Natural killer cell (primary cell): ENCODE measurements at regions not wholly inside any gene's neighbourhood (a gene's known extent, or its start where the extent isn't known, plus 50 kb on each side); places are given as distances from the start of the nearest gene placed in this dataset.

Experiments
- ATAC-seq, 3 donors: fragments of 150-1000 bp in 2 of 3; fragments of 200-7000 bp in 1 of 3; cut with Tn5 transposase; 1 replicate in 1 of 3; 2 replicates in 2 of 3; pipeline ENCODE4 v1.10.0; 2021; ENCODE audit warnings: mild to moderate bottlenecking in 2 of 3, moderate library complexity in 2 of 3
- DNase-seq, 2 donors: peaks; one replicate each; pipeline versions ENCODE4 v3.0.0 to v3.0.0-alpha.2; 2013 to 2021; ENCODE audit warnings: mixed read lengths in 1 of 2
- H3K27ac ChIP-seq: one replicate; pipeline ENCODE4 v1.5.1; 2013; ENCODE audit warnings: mild to moderate bottlenecking, low read length
- H3K27me3 ChIP-seq: one replicate; pipeline ENCODE4 v1.6.1; 2013; ENCODE audit warnings: low read length; ENCODE audit not compliant: control insufficient read depth, insufficient read depth
- H3K36me3 ChIP-seq: one replicate; pipeline ENCODE4 v1.6.1; 2013; ENCODE audit warnings: low read length; ENCODE audit not compliant: control insufficient read depth, insufficient read depth
- H3K4me1 ChIP-seq: one replicate; pipeline ENCODE4 v1.6.1; 2013; ENCODE audit warnings: low read length; ENCODE audit not compliant: control insufficient read depth, insufficient read depth
- H3K4me3 ChIP-seq: one replicate; pipeline ENCODE4 v1.5.1; 2013; ENCODE audit warnings: low read length
- H3K9me3 ChIP-seq: one replicate; pipeline ENCODE4 v1.6.1; 2013; ENCODE audit warnings: low read length; ENCODE audit not compliant: control insufficient read depth, insufficient read depth
- H3K27ac Mint-ChIP-seq, 2 donors: one replicate each; pipeline ENCODE4 v1.8.0; 2022; ENCODE audit warnings: mild to moderate bottlenecking in 2 of 2, mixed read lengths in 2 of 2, moderate library complexity in 1 of 2
- H3K27me3 Mint-ChIP-seq, 2 donors: one replicate each; pipeline ENCODE4 v1.8.0; 2022; ENCODE audit warnings: low read depth in 2 of 2, mixed read lengths in 2 of 2
- H3K36me3 Mint-ChIP-seq: one replicate; pipeline ENCODE4 v1.8.0; 2022; ENCODE audit warnings: mixed read lengths
- H3K4me1 Mint-ChIP-seq, 2 donors: one replicate each; pipeline ENCODE4 v1.8.0; 2022; ENCODE audit warnings: mixed read lengths in 2 of 2
- H3K4me3 Mint-ChIP-seq: one replicate; pipeline ENCODE4 v1.8.0; 2022; ENCODE audit warnings: mild to moderate bottlenecking, moderate library complexity, mixed read lengths
- H3K9me3 Mint-ChIP-seq, 2 donors: one replicate each; pipeline ENCODE4 v1.8.0; 2022; ENCODE audit warnings: mixed read lengths in 2 of 2
- CTCF ChIP-seq: fragments of 200-600 bp; IDR thresholded peaks from one replicate; pipeline ENCODE4 v1.8.0; 2022; ENCODE audit warnings: antibody characterized with exemption
- WGBS: methylation state at CpG from one replicate; pipeline ENCODE4 v1.1.7; 2013; ENCODE audit warnings: missing lambda C conversion rate; ENCODE audit not compliant: insufficient coverage; 5-methylcytosine and 5-hydroxymethylcytosine counted together
- intact Hi-C: fragments of 100-400 bp; cut with micrococcal nuclease; formaldehyde crosslinking; loops from one replicate; pipeline ENCODE4 v1.14.2; 2022

- Mint-ChIP-seq H3K27me3 (no peaks in the 10 kb centered on the region), H3K4me1 (no peaks in the 10 kb centered on the region), H3K4me3 (no peak overlapping the region), H3K9me3 (peaks cover 13% of the 10 kb centered on the region in 2 donors), H3K27ac (no peak overlapping the region), H3K36me3 (peaks cover 6% of the 10 kb centered on the region)
- no peak for TF ChIP-seq CTCF
- peaks cover 3% of the 10 kb centered on the region for H3K9me3 ChIP-seq
- H3K36me3 ChIP-seq, result no peaks in the 10 kb centered on the region
- H3K27me3 ChIP-seq, result no peaks in the 10 kb centered on the region
- intact Hi-C loops, result no loop called here
- no peak for ATAC-seq
- no peak overlapping the region for H3K27ac ChIP-seq
- H3K4me1 ChIP-seq, result no peaks in the 10 kb centered on the region
- no peak for DNase-seq
- no peak overlapping the region for H3K4me3 ChIP-seq
- 85% methylated on average over 1 of the region's 1 CpG for WGBS
These were observed 191.7 kb upstream of the NAALADL2 start for GRCh38 chr3:174667386-174667785.

- Histone ChIP-seq H3K27me3 (no peaks in the 10 kb centered on the region), H3K36me3 (no peaks in the 10 kb centered on the region), H3K4me1 (no peaks in the 10 kb centered on the region), H3K9me3 (peaks cover 3% of the 10 kb centered on the region), H3K4me3 (no peak overlapping the region), H3K27ac (no peak overlapping the region)
- H3K4me1 Mint-ChIP-seq, result no peaks in the 10 kb centered on the region
- H3K27me3 Mint-ChIP-seq, result no peaks in the 10 kb centered on the region
- no peak overlapping the region for H3K4me3 Mint-ChIP-seq
- no peak for TF ChIP-seq CTCF
- H3K9me3 Mint-ChIP-seq, result peaks cover 15 to 17% of the 10 kb centered on the region in 2 donors
- intact Hi-C loops, result no loop called here
- no peaks in the 10 kb centered on the region for H3K36me3 Mint-ChIP-seq
- ATAC-seq (no peak), DNase-seq (no peak)
- WGBS, result 92% methylated on average over 1 of the region's 2 CpGs
- no peak overlapping the region for H3K27ac Mint-ChIP-seq
These were observed 183.7 kb upstream of the NAALADL2 start for GRCh38 chr3:174675406-174675805.

GRCh38 chr3:174681784-174682183, 177.3 kb upstream of the NAALADL2 start:
- no peaks in the 10 kb centered on the region for H3K4me1 ChIP-seq
- no peak overlapping the region for H3K4me3 Mint-ChIP-seq
- WGBS, result 73% methylated on average over 1 of the region's 1 CpG
- ATAC-seq, result no peak
- H3K27me3 ChIP-seq, result no peaks in the 10 kb centered on the region
- H3K4me1 Mint-ChIP-seq, result no peaks in the 10 kb centered on the region
- DNase-seq, result no peak
- no peaks in the 10 kb centered on the region for H3K36me3 ChIP-seq
- H3K27me3 Mint-ChIP-seq, result no peaks in the 10 kb centered on the region
- H3K9me3 ChIP-seq, result no peaks in the 10 kb centered on the region
- H3K9me3 Mint-ChIP-seq, result peaks cover 14 to 17% of the 10 kb centered on the region in 2 donors
- no peak for TF ChIP-seq CTCF
- no peaks in the 10 kb centered on the region for H3K36me3 Mint-ChIP-seq
- H3K27ac ChIP-seq, result no peak overlapping the region
- intact Hi-C loops, result no loop called here
- H3K4me3 ChIP-seq, result no peak overlapping the region
- H3K27ac Mint-ChIP-seq, result no peak overlapping the region

- Histone ChIP-seq H3K36me3 (no peaks in the 10 kb centered on the region), H3K9me3 (no peaks in the 10 kb centered on the region), H3K27me3 (no peaks in the 10 kb centered on the region), H3K4me3 (no peak overlapping the region), H3K4me1 (no peaks in the 10 kb centered on the region), H3K27ac (no peak overlapping the region)
- Mint-ChIP-seq H3K27me3 (no peaks in the 10 kb centered on the region), H3K4me1 (no peaks in the 10 kb centered on the region), H3K9me3 (peaks cover 14 to 18% of the 10 kb centered on the region in 2 donors), H3K36me3 (no peaks in the 10 kb centered on the region), H3K4me3 (no peak overlapping the region), H3K27ac (no peak overlapping the region)
- ATAC-seq (no peak), DNase-seq (no peak)
- 89% methylated on average over 1 of the region's 4 CpGs for WGBS
- TF ChIP-seq CTCF, result no peak
- intact Hi-C loops, result no loop called here
These were observed 173.3 kb upstream of the NAALADL2 start for GRCh38 chr3:174685796-174686195.
